Prostate gland (tissue), 2 donors: ENCODE measurements at regions not wholly inside any gene's neighbourhood (a gene's known extent, or its start where the extent isn't known, plus 50 kb on each side); places are given as distances from the start of the nearest gene placed in this dataset.
"Not testable (repeated sequence)": the region's sequence is repeated elsewhere in the genome, so short reads cannot be mapped to it uniquely, and the experiment has no call there.

ENCODE experiments used
- DNase-seq: peaks from one replicate; pipeline ENCODE4 v3.0.0-alpha.2; 2019; ENCODE audit warnings: low spot score
- H3K27ac ChIP-seq, 2 donors: fragments of 200-600 bp; sonication (generic); 2 replicates each; pipeline ENCODE4 v1.5.1; 2017 to 2019
- H3K27me3 ChIP-seq: fragments of 200-600 bp; sonication (generic); replicated peaks from 2 replicates; pipeline ENCODE4 v1.5.1; 2019; ENCODE audit not compliant: insufficient read depth
- H3K36me3 ChIP-seq, 2 donors: fragments of 200-600 bp; sonication (generic); 1 replicate in 1 of 2; 2 replicates in 1 of 2; pipeline versions ENCODE4 v1.5.1 to v1.8.1; 2017 to 2019
- H3K4me1 ChIP-seq: fragments of 200-600 bp; sonication (generic); replicated peaks from 2 replicates; pipeline ENCODE4 v1.5.1; 2019
- H3K4me3 ChIP-seq, 2 donors: fragments of 200-600 bp; sonication (generic); 2 replicates each; pipeline ENCODE4 v1.5.1; 2017 to 2019
- H3K9me3 ChIP-seq: fragments of 200-600 bp; sonication (generic); 2 replicates; pipeline ENCODE4 v1.5.1; 2017
- POLR2A ChIP-seq: fragments of 450-650 bp; IDR thresholded peaks from one replicate; pipeline ENCODE4 v1.6.1; 2016; ENCODE audit warnings: antibody characterized with exemption, mild to moderate bottlenecking
- POLR2AphosphoS5 ChIP-seq: sonication (generic); formaldehyde crosslinking; IDR thresholded peaks from one replicate; pipeline ENCODE4 v1.6.1; 2017; ENCODE audit warnings: antibody characterized with exemption
- WGBS: methylation state at CpG from one replicate; pipeline ENCODE4 v1.1.5; 2018; 5-methylcytosine and 5-hydroxymethylcytosine counted together
- intact Hi-C: fragments of 100-400 bp; cut with DNase I; formaldehyde crosslinking; loops from one replicate; pipeline ENCODE4 v1.14.2; 2022
- TF ChIP-seq, protein P1 (sequence below), 4 experiments: fragments of 200-600 bp in 2 of 4; fragments of 450-650 bp in 2 of 4; sonication (generic) in 2 of 4; IDR thresholded peaks; 1 replicate in 3 of 4; 2 replicates in 1 of 4; pipeline ENCODE4 v1.5.1; 2016 to 2019; ENCODE audit warnings: antibody characterized with exemption in 4 of 4, mild to moderate bottlenecking in 2 of 4, moderate library complexity in 2 of 4

DNA sequence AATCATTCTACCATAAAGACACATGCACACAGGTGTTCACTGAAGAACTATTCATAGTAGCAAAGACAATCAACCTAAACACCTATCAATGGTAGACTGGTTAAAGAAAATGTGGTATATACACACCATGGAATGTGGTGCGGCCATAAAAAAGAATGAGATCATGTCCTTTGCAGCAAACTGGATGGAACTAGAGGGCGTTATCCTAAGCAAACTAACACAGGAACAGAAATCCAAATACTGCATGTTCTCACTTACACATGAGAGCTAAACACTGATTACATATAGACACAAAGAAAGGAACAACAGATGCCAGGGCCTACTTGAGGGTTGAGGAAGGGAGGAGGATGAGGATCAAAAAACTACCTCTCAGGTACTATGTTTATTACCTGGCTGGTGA, 103.8 kb downstream of the DRD1 start:
- no peaks in the 10 kb centered on the region for H3K27me3 ChIP-seq
- DNase-seq: no peak
- intact Hi-C loops: no loop called here
- H3K9me3 ChIP-seq: no peaks in the 10 kb centered on the region
- WGBS: 70% methylated on average over 2 of the region's 2 CpGs
- no peaks in the 10 kb centered on the region for H3K36me3 ChIP-seq
- no peak overlapping the region for H3K4me3 ChIP-seq
- no peaks in the 10 kb centered on the region for H3K4me1 ChIP-seq
- H3K27ac ChIP-seq: no peak overlapping the region
- TF ChIP-seq POLR2AphosphoS5: no peak
- TF ChIP-seq POLR2A: no peak
- TF ChIP-seq, protein P1, sequence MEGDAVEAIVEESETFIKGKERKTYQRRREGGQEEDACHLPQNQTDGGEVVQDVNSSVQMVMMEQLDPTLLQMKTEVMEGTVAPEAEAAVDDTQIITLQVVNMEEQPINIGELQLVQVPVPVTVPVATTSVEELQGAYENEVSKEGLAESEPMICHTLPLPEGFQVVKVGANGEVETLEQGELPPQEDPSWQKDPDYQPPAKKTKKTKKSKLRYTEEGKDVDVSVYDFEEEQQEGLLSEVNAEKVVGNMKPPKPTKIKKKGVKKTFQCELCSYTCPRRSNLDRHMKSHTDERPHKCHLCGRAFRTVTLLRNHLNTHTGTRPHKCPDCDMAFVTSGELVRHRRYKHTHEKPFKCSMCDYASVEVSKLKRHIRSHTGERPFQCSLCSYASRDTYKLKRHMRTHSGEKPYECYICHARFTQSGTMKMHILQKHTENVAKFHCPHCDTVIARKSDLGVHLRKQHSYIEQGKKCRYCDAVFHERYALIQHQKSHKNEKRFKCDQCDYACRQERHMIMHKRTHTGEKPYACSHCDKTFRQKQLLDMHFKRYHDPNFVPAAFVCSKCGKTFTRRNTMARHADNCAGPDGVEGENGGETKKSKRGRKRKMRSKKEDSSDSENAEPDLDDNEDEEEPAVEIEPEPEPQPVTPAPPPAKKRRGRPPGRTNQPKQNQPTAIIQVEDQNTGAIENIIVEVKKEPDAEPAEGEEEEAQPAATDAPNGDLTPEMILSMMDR (IDR thresholded peaks at IDR 0.05): no peak

DNA sequence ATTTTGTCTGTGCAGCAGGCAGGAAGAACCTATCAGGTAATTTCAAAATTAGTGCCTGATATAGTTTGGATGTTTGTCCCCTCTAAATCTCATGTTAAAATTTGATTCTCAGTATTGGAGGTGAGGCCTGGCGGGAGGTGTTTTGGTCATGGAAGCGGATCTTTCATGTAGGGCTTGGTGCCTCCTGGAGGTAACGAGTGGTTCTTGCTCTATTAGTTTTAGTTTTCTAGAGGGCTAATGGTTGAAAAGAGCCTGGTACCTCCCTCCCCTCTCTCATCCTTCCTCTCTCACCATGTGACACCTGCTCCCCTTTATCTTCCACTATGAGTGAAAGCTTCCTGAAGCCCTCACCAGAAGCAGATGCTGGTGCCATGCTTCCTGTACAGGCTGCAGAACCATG, 106.3 kb downstream of the DRD1 start:
- intact Hi-C loops: no loop called here
- H3K4me3 ChIP-seq: no peak overlapping the region
- H3K4me1 ChIP-seq: no peaks in the 10 kb centered on the region
- H3K36me3 ChIP-seq: no peaks in the 10 kb centered on the region
- TF ChIP-seq, protein P1 (IDR thresholded peaks at IDR 0.05): no peak
- TF ChIP-seq POLR2AphosphoS5 (no peak), POLR2A (no peak)
- H3K27me3 ChIP-seq: no peaks in the 10 kb centered on the region
- no peaks in the 10 kb centered on the region for H3K9me3 ChIP-seq
- H3K27ac ChIP-seq: no peak overlapping the region
- 96% methylated on average over 3 of the region's 3 CpGs for WGBS
- DNase-seq: no peak

DNA sequence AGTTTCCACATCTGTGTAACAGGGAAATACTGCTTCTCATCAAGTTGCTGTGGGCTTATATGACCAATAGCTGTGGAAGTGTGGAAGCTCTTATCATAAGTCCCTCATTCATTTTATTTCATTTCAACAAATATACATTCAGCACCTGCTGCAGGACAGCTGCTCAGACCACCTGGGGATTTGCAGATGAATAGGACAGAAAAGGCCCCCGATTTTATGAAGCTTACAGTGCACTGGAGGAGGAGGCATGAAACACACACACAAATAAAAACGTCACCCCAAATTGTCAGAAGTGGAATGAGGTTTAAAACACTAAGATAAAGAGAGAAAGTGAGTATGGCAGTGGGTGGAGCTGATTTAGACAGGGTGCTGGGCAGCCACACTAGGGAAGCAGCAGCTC, 107.2 kb downstream of the DRD1 start:
- TF ChIP-seq POLR2A: no peak
- Histone ChIP-seq H3K27me3 (no peaks in the 10 kb centered on the region), H3K27ac (no peak overlapping the region), H3K4me1 (no peaks in the 10 kb centered on the region), H3K4me3 (no peak overlapping the region), H3K9me3 (no peaks in the 10 kb centered on the region), H3K36me3 (no peaks in the 10 kb centered on the region)
- 19% methylated on average over 2 of the region's 2 CpGs for WGBS
- intact Hi-C loops: no loop called here
- no peak for DNase-seq

DNA sequence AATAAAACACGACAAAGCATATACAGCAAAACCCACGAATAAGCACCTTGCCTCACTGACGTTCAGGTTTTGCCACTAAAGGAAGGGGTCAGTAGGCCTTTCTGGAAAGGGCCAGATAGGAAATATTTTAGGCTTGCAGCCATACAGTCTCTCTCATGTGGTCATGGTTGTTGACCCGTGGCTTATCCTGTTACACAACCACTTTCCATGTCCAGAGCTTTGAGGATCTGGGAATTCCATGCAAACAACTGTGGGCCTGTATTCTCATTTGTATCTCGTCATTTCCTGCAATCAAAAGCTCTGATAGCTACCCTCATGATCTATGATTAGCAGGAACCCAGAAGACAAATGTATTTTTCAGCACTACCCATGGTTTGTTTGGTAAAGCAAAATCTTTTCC, 108.3 kb downstream of the DRD1 start:
- TF ChIP-seq POLR2A: no peak
- TF ChIP-seq POLR2AphosphoS5: no peak
- TF ChIP-seq, protein P1 (IDR thresholded peaks at IDR 0.05): no peak

DNA sequence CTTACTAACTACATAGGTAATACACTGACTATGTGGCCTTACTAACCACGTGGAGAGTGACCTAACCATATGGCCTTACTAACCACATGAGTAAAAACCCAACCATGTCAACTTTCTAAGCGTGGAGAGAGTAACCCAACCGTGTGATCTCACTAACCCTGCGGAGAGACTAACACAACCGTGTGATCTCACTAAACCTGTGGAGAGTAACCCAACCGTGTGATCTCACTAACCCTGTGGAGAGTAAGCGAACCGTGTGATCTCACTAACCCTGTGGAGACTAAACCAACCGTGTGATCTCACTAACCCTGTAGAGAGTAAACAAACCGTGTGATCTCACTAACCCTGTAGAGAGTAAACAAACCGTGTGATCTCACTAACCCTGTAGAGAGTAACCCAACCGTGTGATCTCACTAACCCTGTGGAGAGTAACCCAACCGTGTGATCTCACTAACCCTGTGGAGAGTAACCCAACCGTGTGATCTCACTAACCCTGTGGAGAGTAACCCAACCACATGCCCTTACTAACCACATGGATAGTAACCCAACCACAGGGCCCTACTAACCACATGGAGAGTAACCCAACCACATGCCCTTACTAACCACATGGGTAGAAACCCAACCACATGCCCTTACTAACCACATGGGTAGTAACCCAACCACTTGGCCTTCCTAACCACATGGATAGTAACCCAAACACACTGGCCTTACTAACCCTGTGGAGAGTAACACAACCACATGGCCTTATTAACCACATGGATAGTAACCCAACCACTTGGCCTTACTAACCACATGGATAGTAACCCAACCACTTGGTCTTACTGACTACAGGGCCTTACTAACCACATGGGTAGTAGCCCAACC, 112.6 kb downstream of the DRD1 start:
- intact Hi-C loops, H3K4me1 ChIP-seq, H3K36me3 ChIP-seq, H3K27ac ChIP-seq, H3K27me3 ChIP-seq, DNase-seq, H3K4me3 ChIP-seq, H3K9me3 ChIP-seq: not testable (repeated sequence)
- 67% methylated on average over 14 of the region's 14 CpGs for WGBS

More for the DNA sequence above, 108.3 kb downstream of the DRD1 start:
- no peaks in the 10 kb centered on the region for H3K9me3 ChIP-seq
- no peaks in the 10 kb centered on the region for H3K36me3 ChIP-seq
- H3K4me1 ChIP-seq: no peaks in the 10 kb centered on the region
- 74% methylated on average over 5 of the region's 5 CpGs for WGBS
- no peaks in the 10 kb centered on the region for H3K27me3 ChIP-seq
- intact Hi-C loops: no loop called here
- no peak overlapping the region for H3K4me3 ChIP-seq
- no peak for DNase-seq
- H3K27ac ChIP-seq: no peak overlapping the region

DNA sequence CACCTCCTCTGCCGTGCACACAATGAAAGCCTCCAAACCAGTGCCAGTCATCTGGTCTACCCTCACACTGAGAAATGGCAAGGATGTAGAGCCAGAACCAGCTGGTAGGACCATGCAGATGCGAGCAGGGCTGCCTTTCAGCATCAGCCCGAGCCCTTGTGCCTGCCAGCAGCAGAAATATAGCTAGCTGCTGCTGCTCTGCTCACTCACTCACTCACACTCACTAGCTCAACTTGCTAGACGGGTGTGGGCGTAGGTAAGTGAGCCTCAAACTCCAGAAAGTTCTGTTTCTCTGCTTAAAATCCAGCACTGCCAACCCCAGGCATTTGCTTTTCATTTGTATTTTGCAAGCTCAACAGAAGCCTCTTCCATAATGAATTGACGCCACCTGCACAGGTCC, 114.0 kb downstream of the DRD1 start:
- TF ChIP-seq POLR2A (no peak), POLR2AphosphoS5 (no peak)
- TF ChIP-seq, protein P1 (IDR thresholded peaks at IDR 0.05): no peak
- no peak for DNase-seq
- WGBS: 89% methylated on average over 6 of the region's 6 CpGs
- Histone ChIP-seq H3K9me3 (no peaks in the 10 kb centered on the region), H3K36me3 (no peaks in the 10 kb centered on the region), H3K4me3 (no peak overlapping the region), H3K27me3 (peaks cover 4% of the 10 kb centered on the region), H3K4me1 (no peaks in the 10 kb centered on the region), H3K27ac (no peak overlapping the region)
- intact Hi-C loops: no loop called here
